ENCODE measurements at regions not wholly inside any gene's neighbourhood (a gene's known extent, or its start where the extent isn't known, plus 50 kb on each side); places are given as distances from the start of the nearest gene placed in this dataset.
A peak's percentile ranks its signal among the peaks of the same experiment; 100 is the strongest.

DNA sequence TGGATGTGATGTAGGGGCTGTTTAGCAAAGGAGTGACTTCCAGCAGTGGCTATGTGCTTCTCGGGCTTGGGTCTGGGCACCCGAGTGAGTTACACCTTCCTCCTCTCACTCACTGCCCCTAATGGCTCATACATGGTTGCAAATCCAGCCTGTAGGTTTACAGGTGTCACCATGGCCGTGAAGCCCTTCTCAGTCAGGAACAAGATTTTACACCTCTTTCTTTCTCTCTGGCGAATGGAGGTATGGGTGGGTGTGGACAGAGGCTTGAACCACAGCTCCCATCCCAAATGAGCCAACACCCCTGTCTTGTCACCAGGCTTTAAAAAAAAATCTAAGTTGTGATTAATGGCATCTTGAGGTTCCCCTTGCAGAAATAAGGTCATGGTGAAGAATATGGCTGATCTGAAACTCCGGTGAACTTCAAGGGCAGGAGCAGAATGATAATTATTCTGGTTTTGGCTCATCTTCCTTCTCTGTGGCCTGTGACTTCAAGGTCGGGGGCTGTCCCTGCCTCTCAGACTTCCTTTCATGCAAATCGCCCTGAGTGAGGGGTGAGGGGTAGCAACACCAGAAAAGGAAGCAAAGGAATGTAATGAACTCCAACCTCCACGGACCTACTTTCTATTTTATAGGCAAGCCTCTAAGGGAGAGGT lies 331.2 kb downstream of the MAF start:
- no peak for ATAC-seq
- 64 to 66% methylated on average over 8 of the region's 8 CpGs for WGBS, 2 donors
- TF ChIP-seq CTCF (IDR thresholded peaks at IDR 0.05) (no peak), POLR2A (IDR thresholded peaks at IDR 0.05) (no peak)

DNA sequence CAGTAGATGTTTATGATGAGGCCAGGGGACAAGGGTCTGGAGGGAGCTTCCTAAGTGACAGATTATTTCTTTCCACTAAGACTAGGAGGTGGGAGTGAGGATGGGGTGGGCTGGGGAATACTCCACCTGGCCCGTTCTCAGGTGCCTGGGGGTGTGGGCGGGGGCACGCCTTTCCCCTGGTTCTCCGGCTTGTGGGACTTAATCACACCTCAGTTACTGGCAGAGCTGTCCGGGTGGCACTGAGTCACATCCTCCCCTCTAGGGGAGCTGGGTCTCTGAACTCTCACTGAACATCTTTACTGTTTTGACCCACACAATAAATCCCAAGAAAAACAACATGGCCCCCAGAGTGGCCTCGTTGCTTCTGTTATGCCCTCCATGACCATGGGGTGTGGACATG lies 332.8 kb downstream of the MAF start:
- Histone ChIP-seq H3K27ac (no peak overlapping the region), H3K9me3 (no peaks in the 10 kb centered on the region), H3K27me3 (no peaks in the 10 kb centered on the region), H3K36me3 (replicated peaks in 1 of 2; ENCODE audit: insufficient read depth in 1 of 2, low read depth in 2 of 2) (no peaks in the 10 kb centered on the region), H3K4me3 (no peak overlapping the region), H3K4me1 (no peaks in the 10 kb centered on the region)
- TF ChIP-seq CTCF (IDR thresholded peaks at IDR 0.05) (no peak), POLR2A (IDR thresholded peaks at IDR 0.05) (no peak)
- DNase-seq (no peak), ATAC-seq (no peak)
- 69 to 81% methylated on average over 6 of the region's 6 CpGs for WGBS, 2 donors
- intact Hi-C loops (cut with DNase I), result no loop called here

More for the DNA sequence above, 331.2 kb downstream of the MAF start:
- Histone ChIP-seq H3K4me3 (no peak overlapping the region), H3K4me1 (no peaks in the 10 kb centered on the region), H3K9me3 (no peaks in the 10 kb centered on the region), H3K36me3 (replicated peaks in 1 of 2; ENCODE audit: insufficient read depth in 1 of 2, low read depth in 2 of 2) (no peaks in the 10 kb centered on the region), H3K27ac (no peak overlapping the region), H3K27me3 (no peaks in the 10 kb centered on the region)
- intact Hi-C loops (cut with DNase I), result no loop called here
- DNase-seq, result peak in 1 of 4 donors; percentile 4

GRCh38 chr16:79267146-79267545 lies 333.4 kb downstream of the MAF start:
- H3K27me3 ChIP-seq, result no peaks in the 10 kb centered on the region
- DNase-seq, result no peak
- no peaks in the 10 kb centered on the region for H3K9me3 ChIP-seq
- intact Hi-C loops (cut with DNase I), result no loop called here
- no peak for TF ChIP-seq POLR2A (IDR thresholded peaks at IDR 0.05)
- TF ChIP-seq CTCF (IDR thresholded peaks at IDR 0.05), result no peak
- no peak for ATAC-seq
- H3K4me3 ChIP-seq, result no peak overlapping the region
- 73 to 87% methylated on average over 6 of the region's 6 CpGs for WGBS, 2 donors
- no peaks in the 10 kb centered on the region for H3K36me3 ChIP-seq (replicated peaks in 1 of 2; ENCODE audit: insufficient read depth in 1 of 2, low read depth in 2 of 2)
- H3K4me1 ChIP-seq, result no peaks in the 10 kb centered on the region
- no peak overlapping the region for H3K27ac ChIP-seq

GRCh38 chr16:79265701-79266100 lies 334.8 kb downstream of the MAF start:
- no peak overlapping the region for H3K27ac ChIP-seq
- TF ChIP-seq CTCF (IDR thresholded peaks at IDR 0.05), result no peak
- TF ChIP-seq POLR2A (IDR thresholded peaks at IDR 0.05), result no peak
- no peak overlapping the region for H3K4me3 ChIP-seq
- WGBS, 2 donors, result 68 to 70% methylated on average over 4 of the region's 4 CpGs
- ATAC-seq (no peak), DNase-seq (no peak)
- H3K36me3 ChIP-seq (replicated peaks in 1 of 2; ENCODE audit: insufficient read depth in 1 of 2, low read depth in 2 of 2), result no peaks in the 10 kb centered on the region
- no peaks in the 10 kb centered on the region for H3K9me3 ChIP-seq
- intact Hi-C loops (cut with DNase I), result no loop called here
- no peaks in the 10 kb centered on the region for H3K4me1 ChIP-seq
- H3K27me3 ChIP-seq, result no peaks in the 10 kb centered on the region

DNA sequence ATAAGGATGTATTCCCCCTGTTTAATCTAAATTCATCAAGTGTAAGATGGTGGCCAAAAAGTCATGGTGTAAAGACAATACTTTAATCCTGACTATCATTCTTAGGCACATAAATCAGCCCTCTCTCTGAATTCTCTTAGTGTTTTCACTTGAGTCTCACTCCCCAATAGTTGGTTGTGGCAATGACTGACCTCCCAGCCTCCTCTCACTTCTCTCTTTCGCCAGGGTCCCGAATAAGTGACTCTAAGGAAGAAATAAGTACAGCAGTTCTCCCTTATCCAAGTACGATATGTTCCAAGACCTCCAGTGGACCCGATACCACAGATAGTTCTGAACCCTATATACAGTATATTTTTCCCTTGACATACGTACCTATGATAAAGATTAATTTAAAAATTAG lies 335.3 kb downstream of the MAF start:
- intact Hi-C loops (cut with DNase I), result no loop called here
- Histone ChIP-seq H3K4me3 (no peak overlapping the region), H3K36me3 (replicated peaks in 1 of 2; ENCODE audit: insufficient read depth in 1 of 2, low read depth in 2 of 2) (no peaks in the 10 kb centered on the region), H3K9me3 (no peaks in the 10 kb centered on the region), H3K27ac (no peak overlapping the region), H3K4me1 (no peaks in the 10 kb centered on the region), H3K27me3 (no peaks in the 10 kb centered on the region)
- WGBS, 2 donors, result 69% methylated on average over 5 of the region's 5 CpGs
- DNase-seq (no peak), ATAC-seq (no peak)
- no peak for TF ChIP-seq POLR2A (IDR thresholded peaks at IDR 0.05)
- TF ChIP-seq CTCF (IDR thresholded peaks at IDR 0.05), result no peak

Measured in body of pancreas (tissue), 4 donors.